ENCODE measurements at regions not wholly inside any gene's neighbourhood (a gene's known extent, or its start where the extent isn't known, plus 50 kb on each side); places are given as distances from the start of the nearest gene placed in this dataset.

GRCh38 chr5:93079046-93079445, 502.0 kb downstream of the NR2F1-AS1 start (continued):
- no peak for TF ChIP-seq ZNF281 (CRISPR knock-in tag; IDR thresholded peaks at IDR 0.05)
- TF ChIP-seq E2F5 (CRISPR knock-in tag; IDR thresholded peaks at IDR 0.05): no peak
- no peak for TF ChIP-seq MAX (CRISPR knock-in tag; IDR thresholded peaks at IDR 0.05)

- DNase-seq (ENCODE audit: low spot score) (no peak), ATAC-seq (no peak)
- no peaks in the 10 kb centered on the region for H3K27me3 Mint-ChIP-seq (ENCODE audit: low read depth)
- ChIA-PET POLR2A (no interaction called here), CTCF (no interaction called here)
- no peaks in the 10 kb centered on the region for H3K36me3 Mint-ChIP-seq
- no peaks in the 10 kb centered on the region for H3K9me3 Mint-ChIP-seq
- no peak for TF ChIP-seq ATF3 (CRISPR knock-in tag; conservative IDR thresholded peaks at IDR 0.05)
- peak; percentile 53; the same call in 1 of the 2 replicates for TF ChIP-seq GABPB1 (CRISPR knock-in tag; IDR thresholded peaks at IDR 0.05)
- H3K4me1 Mint-ChIP-seq: peaks cover 7% of the 10 kb centered on the region; the same call in 1 of the 2 replicates
- H3K4me3 Mint-ChIP-seq: no peak overlapping the region
- H3K27ac Mint-ChIP-seq: no peak overlapping the region; the same call in 1 of the 2 replicates
Observed at GRCh38 chr5:93078082-93079038, 502.7 kb downstream of the NR2F1-AS1 start.

GRCh38 chr5:93076566-93076965, 504.5 kb downstream of the NR2F1-AS1 start:
- DNase-seq (ENCODE audit: low spot score) (no peak), ATAC-seq (no peak)
- H3K4me3 Mint-ChIP-seq: no peak overlapping the region
- H3K9me3 Mint-ChIP-seq: no peaks in the 10 kb centered on the region
- H3K27me3 Mint-ChIP-seq (ENCODE audit: low read depth): no peaks in the 10 kb centered on the region
- CTCF ChIA-PET: interaction anchor here (1.0 kb wide), 2 partner anchors 9 to 167 kb away, joined by 3 read pairs; no protein-coding TSS in a partner anchor
- no peaks in the 10 kb centered on the region for H3K36me3 Mint-ChIP-seq
- peaks cover 9% of the 10 kb centered on the region; the same call in 1 of the 2 replicates for H3K4me1 Mint-ChIP-seq
- H3K27ac Mint-ChIP-seq: no peak overlapping the region
- POLR2A ChIA-PET: no interaction called here
- no peak for TF ChIP-seq E2F5 (CRISPR knock-in tag; IDR thresholded peaks at IDR 0.05)
- no peak for TF ChIP-seq JUN (CRISPR knock-in tag; IDR thresholded peaks at IDR 0.05)
- TF ChIP-seq ZNF671 (CRISPR knock-in tag; IDR thresholded peaks at IDR 0.05): no peak
- no peak for TF ChIP-seq HMGA2 (CRISPR knock-in tag; IDR thresholded peaks at IDR 0.05)
- TF ChIP-seq CTCF (IDR thresholded peaks at IDR 0.05): no peak
- no peak for TF ChIP-seq ZNF138 (CRISPR knock-in tag; conservative IDR thresholded peaks at IDR 0.05)
- TF ChIP-seq PREB (CRISPR knock-in tag; IDR thresholded peaks at IDR 0.05; ENCODE audit: borderline replicate concordance): no peak
- no peak for TF ChIP-seq OVOL2 (CRISPR knock-in tag; IDR thresholded peaks at IDR 0.05; ENCODE audit: borderline replicate concordance)
- TF ChIP-seq PRRX2 (CRISPR knock-in tag; IDR thresholded peaks at IDR 0.05): no peak
- TF ChIP-seq RORB (CRISPR knock-in tag; IDR thresholded peaks at IDR 0.05): no peak
- TF ChIP-seq ESRRA (CRISPR knock-in tag; IDR thresholded peaks at IDR 0.05; ENCODE audit: borderline replicate concordance): no peak
- TF ChIP-seq ZNF416 (CRISPR knock-in tag; IDR thresholded peaks at IDR 0.05): no peak
- no peak for TF ChIP-seq ZNF121 (CRISPR knock-in tag; IDR thresholded peaks at IDR 0.05)
- no peak for TF ChIP-seq ARID4B (CRISPR knock-in tag; IDR thresholded peaks at IDR 0.05; ENCODE audit: borderline replicate concordance)
- no peak for TF ChIP-seq FOXK1 (CRISPR knock-in tag; IDR thresholded peaks at IDR 0.05)
